ENCODE measurements at regions not wholly inside any gene's neighbourhood (a gene's known extent, or its start where the extent isn't known, plus 50 kb on each side); places are given as distances from the start of the nearest gene placed in this dataset.
"Not testable (repeated sequence)": the region's sequence is repeated elsewhere in the genome, so short reads cannot be mapped to it uniquely, and the experiment has no call there.

- DNase-seq (ENCODE audit: low read depth, low spot score) = no peak
These were observed 229.9 kb upstream of the DTNA start for GRCh38 chr18:34480162-34480700.

DNA sequence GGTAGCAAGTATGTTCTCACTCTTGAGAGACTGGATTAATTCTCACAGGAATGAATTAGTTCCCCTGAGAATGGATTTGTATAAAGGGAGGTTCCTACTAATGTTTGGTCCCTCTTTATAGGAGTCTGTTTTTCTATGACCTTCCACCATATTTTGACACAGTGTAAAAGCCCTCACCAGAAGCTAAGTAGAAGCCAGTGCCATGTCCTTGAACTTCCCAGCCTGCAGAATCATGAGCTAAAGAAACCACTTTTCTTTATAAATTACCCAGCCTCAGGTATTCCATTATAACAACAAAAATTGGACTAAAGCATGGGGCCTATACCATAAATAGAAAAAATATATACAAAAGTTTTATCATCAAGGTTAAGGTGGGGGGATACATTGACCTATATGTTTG is 227.9 kb upstream of the DTNA start:
- DNase-seq (ENCODE audit: low read depth, low spot score) = no peak

GRCh38 chr18:34483198-34483597 is 226.9 kb upstream of the DTNA start:
- DNase-seq (ENCODE audit: low read depth, low spot score) = no peak

DNA sequence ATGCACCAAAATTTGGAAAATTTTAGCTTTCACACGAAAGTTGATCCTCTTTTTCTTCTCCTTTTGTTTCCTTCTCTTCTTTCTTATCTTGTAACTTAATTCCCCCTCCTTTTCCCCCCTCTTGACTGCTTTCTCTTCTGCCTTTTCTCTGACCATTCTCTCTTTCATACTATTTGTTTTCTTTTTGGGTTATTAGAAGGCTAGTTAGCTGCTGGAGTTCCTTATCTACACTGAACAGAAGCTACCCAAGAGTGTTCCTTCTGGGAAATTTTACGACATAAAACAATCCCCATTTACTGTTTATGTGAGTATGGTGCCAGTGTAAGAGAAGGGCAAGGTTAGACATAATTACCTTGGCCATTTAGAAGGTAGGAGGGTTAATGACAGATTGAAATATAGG is 218.4 kb upstream of the DTNA start:
- DNase-seq (ENCODE audit: low read depth, low spot score) = no peak

DNA sequence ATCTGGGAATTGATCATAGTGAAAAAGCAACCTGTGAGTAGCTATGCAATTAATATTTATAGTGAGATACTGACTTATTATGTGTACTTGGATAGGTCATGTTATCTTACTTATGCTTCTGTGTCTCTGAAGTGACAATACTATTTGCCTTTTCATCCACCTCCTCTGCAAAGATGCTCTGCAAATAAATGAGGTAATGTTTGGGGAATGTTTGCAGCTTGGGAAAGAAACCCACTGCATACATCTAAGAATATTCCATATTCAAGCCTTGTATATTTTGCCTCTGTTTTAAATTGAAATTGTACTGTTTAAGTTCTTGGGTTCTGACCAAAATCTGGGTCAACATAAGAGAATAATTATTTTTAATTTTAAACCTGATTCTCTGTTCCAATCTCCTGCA is 217.4 kb upstream of the DTNA start:
- no peak for DNase-seq (ENCODE audit: low read depth, low spot score)

- DNase-seq (ENCODE audit: low read depth, low spot score) = peak; percentile 24
These were observed 217.0 kb upstream of the DTNA start for GRCh38 chr18:34493099-34493544.

DNA sequence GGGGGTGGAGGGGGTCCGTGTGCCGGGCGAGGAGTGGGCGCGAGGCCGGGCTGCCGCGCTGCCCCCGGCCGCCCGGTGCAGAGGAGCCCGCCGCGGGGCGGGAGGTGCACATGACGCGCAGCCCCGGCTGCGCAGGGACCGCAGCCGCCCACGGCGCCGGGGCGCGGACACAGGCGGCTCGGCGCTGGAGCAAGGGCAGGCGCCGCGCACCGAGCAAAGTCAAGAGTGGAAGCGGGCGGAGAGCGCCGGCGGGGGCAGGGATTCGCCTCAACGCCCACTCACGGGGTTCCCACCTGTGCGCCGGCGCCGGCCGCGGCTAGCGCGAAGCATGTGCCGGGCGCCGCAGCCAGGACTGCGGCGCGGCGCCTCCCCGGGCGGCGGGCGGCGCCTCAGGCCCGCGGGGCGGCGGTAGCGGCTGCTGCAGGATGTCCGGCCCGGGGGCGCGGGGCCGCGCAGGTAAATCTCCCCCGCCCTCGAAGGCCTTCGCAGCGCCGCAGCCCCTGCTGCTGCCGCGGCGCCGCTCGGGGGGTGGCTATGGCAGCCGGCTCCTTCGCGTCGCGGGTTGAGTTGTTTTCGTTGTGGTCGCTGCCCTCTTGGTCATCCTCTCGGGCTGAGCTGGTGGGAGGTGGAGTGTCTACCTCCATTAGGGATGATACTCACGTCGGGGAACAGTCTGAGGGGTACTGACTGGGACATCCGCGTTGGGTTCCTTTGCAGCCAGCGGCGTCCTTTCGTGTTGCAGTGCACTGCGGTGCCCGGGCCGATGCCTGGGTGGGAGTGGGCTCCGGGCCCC is 216.3 kb upstream of the DTNA start:
- DNase-seq (ENCODE audit: low read depth, low spot score) = no peak

- DNase-seq (ENCODE audit: low read depth, low spot score) = no peak
These were observed 215.8 kb upstream of the DTNA start for GRCh38 chr18:34494359-34494696.

GRCh38 chr18:34495506-34495905 is 214.6 kb upstream of the DTNA start:
- no peak for DNase-seq (ENCODE audit: low read depth, low spot score)

DNA sequence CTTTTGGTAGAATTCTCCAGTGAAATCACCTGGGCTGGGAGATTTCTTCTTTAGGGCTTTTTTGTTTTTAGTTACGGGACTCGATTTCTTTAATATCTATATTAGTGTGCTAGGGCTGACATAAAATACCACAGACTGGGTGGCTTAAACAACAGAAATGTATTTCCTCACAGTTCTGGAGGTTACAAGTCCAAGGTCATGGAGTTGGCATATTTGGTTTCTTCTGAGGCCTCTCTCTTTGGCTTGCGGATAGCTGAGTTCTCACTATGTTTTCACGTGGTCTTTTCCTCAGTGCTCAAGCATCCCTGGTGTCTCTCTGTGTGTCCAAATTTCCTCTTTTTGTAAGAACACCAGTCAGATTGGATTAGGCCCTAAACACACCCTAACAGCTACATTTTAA is 208.5 kb upstream of the DTNA start:
- DNase-seq (ENCODE audit: low read depth, low spot score) = no peak

DNA sequence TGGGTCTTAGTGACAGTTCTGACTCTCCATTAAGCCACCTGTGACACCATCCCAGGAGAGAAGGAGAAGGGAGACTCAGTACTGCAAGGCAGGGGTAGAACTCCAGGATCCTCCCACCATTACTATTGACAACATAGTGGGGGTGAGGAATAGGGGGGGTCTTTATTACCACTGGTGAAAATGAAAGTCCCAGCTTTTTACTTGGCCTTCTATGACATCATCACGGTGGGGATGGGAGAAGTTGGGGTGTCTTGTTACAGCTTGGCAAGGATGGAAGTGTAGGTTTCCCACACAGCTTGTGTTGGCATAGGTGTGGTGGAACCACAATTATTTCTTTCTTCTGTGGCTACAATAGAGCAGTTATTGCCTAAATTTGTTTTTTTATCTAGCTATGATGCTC is 203.9 kb upstream of the DTNA start:
- DNase-seq (ENCODE audit: low read depth, low spot score) = no peak

DNA sequence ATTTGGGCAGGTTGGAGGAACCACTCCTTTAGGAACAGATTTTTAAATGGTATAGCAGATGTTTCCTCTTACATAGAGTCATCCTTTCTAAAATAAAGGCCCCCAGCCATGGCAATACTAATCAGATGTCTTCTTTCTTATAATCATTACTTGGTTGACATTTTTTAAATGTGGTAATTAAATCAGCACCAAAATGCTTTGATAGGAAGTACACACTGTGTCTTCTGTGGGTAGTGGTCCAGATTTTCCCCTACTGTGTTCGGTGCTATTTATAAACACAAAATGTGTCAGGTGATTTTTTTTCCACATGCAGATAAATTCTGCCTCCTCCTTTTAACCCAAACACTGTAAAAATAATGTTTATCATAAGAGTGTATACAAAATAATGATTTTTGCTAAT is 200.9 kb upstream of the DTNA start:
- DNase-seq (ENCODE audit: low read depth, low spot score) = no peak

GRCh38 chr18:34509879-34510586 is 200.1 kb upstream of the DTNA start:
- no peak for DNase-seq (ENCODE audit: low read depth, low spot score)

- no peak for DNase-seq (ENCODE audit: low read depth, low spot score)
These were observed 199.2 kb upstream of the DTNA start for GRCh38 chr18:34510926-34511325.

DNA sequence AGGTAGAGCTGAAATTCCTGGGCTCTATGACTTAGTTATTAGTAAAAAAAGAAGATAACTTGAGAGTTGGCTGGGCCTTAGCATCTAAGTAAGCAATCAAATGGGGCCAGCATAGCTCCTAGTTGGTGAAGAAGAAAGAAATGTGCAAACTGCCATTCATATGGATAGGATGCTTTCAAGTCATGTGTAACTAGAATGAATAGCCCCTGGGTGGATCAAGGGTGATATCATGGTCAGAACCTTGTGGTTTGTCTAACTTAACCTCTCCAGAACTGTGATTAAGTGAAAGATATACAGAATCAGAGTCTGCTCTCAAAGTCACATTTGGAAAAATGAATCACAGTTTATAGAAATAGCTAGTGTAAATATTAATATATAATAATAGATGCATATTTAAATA is 198.7 kb upstream of the DTNA start:
- DNase-seq (ENCODE audit: low read depth, low spot score) = no peak

DNA sequence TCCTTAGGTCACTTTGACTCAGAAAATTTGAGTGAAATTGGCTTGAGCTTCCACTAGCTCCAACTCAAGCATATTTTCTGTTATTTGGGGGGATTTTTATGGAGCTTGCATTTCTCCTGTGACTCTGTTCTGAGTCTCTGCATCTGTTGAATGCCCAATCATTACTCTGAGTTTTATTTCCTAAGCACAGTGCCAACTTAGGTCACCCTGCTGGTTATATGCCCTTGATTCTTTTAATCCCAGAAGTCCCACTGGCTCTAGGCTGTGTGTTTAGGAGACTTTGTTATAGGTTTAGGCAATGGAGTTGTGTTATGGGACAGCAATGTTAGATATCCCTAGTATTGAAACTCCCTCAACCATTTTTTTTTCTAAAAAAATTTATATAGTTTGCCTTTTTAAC is 198.2 kb upstream of the DTNA start:
- no peak for DNase-seq (ENCODE audit: low read depth, low spot score)

GRCh38 chr18:34514238-34514637 is 195.9 kb upstream of the DTNA start:
- no peak for DNase-seq (ENCODE audit: low read depth, low spot score)

GRCh38 chr18:34514957-34515356 is 195.1 kb upstream of the DTNA start:
- DNase-seq (ENCODE audit: low read depth, low spot score) = no peak

- DNase-seq (ENCODE audit: low read depth, low spot score) = not testable (repeated sequence)
These were observed 193.7 kb upstream of the DTNA start for GRCh38 chr18:34516355-34516754.

- DNase-seq (ENCODE audit: low read depth, low spot score) = not testable (repeated sequence)
These were observed 193.1 kb upstream of the DTNA start for GRCh38 chr18:34516996-34517395.

- no peak for DNase-seq (ENCODE audit: low read depth, low spot score)
These were observed 189.1 kb upstream of the DTNA start for GRCh38 chr18:34521040-34521439.

GRCh38 chr18:34522603-34523002 is 187.5 kb upstream of the DTNA start:
- DNase-seq (ENCODE audit: low read depth, low spot score) = no peak

GRCh38 chr18:34525244-34525643 is 184.9 kb upstream of the DTNA start:
- no peak for DNase-seq (ENCODE audit: low read depth, low spot score)

All from smooth muscle cell of the brain vasculature (primary cell).